T1000 (cell line): ENCODE measurements at regions not wholly inside any gene's neighbourhood (a gene's known extent, or its start where the extent isn't known, plus 50 kb on each side); places are given as distances from the start of the nearest gene placed in this dataset.

Source experiments
- DNase-seq: peaks from one replicate; lab custom pipeline; 2025; ENCODE audit warnings: mixed read lengths; lab: John Stamatoyannopoulos, UW

GRCh38 chr12:16972923-16973770 lies 367.2 kb upstream of the LMO3 start:
- no peak for DNase-seq

GRCh38 chr12:16962889-16963288 lies 356.9 kb upstream of the LMO3 start:
- DNase-seq, result no peak

DNA sequence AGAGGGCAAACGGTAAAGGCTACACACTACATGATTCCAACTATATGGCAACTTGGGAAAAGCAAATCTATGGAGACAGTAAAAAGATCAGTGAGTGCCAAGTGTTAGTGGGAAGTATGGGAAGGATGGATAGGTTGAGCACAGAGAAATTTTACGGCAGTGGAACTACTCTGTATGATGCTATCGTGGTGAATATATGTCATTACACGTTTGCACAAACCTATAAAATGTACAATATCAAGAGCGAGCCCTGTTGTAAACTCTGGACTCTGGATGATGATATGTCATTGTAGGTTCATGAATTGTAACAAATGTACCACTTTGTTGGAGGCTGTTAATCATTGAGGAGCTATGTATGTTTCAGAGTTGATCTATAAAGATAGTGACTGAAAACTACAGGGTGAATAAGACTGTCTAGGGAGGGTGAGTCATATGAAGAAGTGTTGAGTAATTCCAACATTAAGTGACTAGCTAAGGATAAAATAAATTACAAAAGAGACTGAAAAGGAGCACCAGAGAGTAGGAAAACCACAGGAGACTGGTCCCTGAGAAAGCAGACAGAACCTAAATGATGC lies 349.2 kb upstream of the LMO3 start:
- DNase-seq, result peak; percentile 6

DNA sequence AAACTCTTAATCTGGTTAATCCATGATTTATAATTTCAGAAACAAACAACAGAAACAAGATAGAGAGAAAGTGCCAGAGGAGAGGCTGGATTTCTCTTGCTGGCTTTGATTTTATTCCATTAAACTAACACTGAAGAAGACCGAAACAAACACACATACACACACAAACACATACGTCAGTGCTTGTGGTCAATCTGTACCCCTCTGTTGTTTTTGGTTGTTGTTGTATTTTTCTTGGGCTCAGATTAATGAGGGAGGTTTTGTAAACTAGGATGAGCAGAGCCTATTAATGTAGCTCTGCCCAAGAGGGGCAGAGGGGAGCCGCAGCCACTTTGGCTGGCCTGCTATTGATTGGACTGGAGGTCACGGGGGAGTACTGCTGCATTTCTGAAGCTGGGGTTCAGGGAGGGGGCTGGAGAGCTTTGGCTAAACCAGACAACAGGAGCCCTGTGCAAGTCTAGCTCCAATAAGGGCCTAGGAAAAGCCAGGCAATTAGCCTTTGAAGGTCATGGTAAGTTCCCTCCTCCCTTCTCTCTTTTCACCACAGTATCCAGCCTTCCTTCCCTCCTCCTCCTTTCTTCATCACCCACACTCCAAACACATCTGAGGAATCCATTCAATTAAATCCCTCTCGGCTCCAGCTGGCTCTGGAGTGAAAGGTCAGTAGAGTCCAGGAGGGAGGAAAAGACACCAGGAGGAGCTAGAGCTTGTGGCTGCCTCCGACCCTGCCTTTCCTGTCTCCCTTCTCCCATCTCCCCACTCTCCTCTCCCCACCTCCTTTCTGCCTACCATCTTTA lies 344.1 kb upstream of the LMO3 start:
- no peak for DNase-seq

GRCh38 chr12:16949371-16949770 lies 343.4 kb upstream of the LMO3 start:
- DNase-seq, result no peak

DNA sequence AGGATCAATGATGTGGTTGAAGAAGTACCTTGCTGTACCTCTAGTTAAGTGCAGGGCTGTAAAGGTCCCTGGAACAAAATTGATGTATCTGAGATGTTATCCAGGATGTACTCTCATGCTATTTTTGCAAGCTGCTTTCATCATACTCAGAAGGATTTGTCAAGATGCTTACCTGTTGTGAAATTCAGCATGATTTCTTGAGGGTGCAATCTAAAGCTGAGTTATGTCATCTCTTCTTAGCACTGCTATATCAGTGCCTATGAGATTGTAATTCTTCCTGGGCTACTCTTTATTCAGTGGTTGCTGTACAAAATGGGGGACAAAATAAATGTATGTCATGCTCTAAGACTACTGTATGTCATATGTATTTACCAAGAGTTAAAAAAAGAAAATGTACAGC lies 340.7 kb upstream of the LMO3 start:
- no peak for DNase-seq

- DNase-seq, result peak; percentile 35
These were observed 333.9 kb upstream of the LMO3 start for GRCh38 chr12:16939871-16940306.

- no peak for DNase-seq
These were observed 321.3 kb upstream of the LMO3 start for GRCh38 chr12:16927259-16927658.

DNA sequence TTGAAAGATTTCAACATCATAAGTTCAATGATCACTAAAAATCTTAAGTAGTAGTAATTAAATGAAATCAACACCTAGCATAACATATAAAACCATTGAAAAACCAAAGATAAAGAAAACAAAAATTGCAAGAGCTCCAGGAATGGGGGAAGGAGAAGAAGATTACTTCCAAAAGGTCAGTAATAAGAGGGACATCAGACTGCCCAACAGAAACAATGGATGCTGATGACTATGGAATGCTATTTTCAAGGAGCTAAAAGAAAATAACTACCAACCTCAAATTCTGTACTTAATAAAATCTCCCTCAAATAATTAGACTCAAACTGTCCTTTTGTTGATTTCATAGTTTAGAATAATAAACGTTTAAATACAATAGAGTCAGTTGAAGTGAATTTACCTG lies 314.5 kb upstream of the LMO3 start:
- no peak for DNase-seq

GRCh38 chr12:16919551-16919950 lies 313.6 kb upstream of the LMO3 start:
- DNase-seq, result no peak

DNA sequence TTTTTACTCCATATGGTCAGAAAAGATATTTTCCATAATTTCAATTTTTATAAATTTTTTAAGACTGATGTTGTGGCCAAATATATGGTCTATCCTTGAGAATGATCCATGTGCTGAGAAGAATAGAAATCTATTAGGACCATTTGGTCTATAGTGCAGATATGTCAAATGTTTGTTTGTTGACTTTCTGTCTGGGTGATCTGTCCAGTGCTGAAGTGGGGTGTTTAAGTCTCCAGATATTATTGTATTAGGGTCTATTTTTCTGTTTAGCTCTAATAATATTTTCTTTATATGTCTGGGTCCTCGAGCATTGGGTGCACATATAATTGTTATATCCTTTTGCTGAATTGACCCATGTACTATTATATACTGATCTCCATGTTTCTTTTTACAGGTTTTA lies 308.9 kb upstream of the LMO3 start:
- DNase-seq, result no peak

- no peak for DNase-seq
These were observed 308.0 kb upstream of the LMO3 start for GRCh38 chr12:16913832-16914490.

GRCh38 chr12:16901946-16902345 lies 296.0 kb upstream of the LMO3 start:
- no peak for DNase-seq

DNA sequence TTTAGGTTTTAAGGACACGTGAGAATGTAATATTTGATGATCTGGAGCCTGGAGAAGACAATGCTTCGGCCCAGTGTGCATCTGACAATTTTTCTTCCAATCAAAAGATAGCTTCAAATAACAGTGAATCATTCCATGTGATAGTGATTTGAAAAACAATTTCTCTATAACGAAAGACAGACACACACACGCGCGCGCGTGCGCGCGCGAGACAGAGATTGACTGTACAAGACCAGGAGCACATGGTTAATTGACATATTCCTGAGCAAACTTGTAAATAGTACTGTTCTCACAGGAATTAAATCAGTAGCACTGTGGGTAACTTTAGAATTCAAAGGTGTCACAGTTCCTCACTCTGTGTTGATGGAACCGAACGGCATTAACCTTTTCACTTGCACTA lies 287.5 kb upstream of the LMO3 start:
- DNase-seq, result no peak

DNA sequence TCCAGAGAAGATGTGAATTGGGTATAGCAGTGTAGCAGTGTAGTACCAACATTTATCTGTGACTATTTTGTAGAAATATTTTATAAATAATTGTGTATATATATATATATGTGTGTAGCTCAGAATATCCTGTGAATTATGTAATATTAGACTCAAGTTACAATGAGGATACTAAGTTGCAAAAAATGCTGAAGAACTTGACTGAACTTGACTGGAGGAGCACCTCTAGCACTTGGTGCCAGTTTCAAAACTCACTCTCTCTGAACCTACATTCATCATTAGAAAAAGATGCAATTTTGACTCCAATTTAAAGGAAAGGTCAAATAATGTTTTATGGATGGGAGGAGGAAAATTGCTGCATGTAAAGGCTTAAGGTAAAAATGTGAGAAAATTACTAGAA lies 285.7 kb upstream of the LMO3 start:
- DNase-seq, result no peak

GRCh38 chr12:16884819-16885218 lies 278.9 kb upstream of the LMO3 start:
- DNase-seq, result no peak

DNA sequence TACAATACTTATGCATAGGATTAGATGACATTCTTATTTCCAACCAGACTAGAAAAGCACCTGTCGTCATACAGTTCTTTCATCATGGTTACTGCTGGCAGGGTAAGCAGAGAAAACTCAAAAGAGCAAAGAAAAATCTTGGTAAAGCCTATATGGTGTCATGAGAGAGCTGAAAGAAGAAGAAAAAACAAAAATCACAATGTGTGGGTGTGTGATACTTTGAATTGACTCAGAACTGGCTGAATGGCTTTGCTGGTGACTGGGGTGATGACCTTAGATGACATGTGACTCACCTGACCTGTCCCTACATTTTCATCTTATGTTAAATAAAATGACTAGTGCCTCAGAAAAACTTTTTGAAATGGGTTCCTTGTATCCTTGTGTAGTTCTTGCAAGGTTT lies 278.1 kb upstream of the LMO3 start:
- no peak for DNase-seq

GRCh38 chr12:16881986-16882570 lies 276.1 kb upstream of the LMO3 start:
- DNase-seq, result no peak

GRCh38 chr12:16880864-16881285 lies 274.9 kb upstream of the LMO3 start:
- DNase-seq, result no peak

- DNase-seq, result no peak
These were observed 264.9 kb upstream of the LMO3 start for GRCh38 chr12:16870845-16871244.

GRCh38 chr12:16863742-16864141 lies 257.8 kb upstream of the LMO3 start:
- DNase-seq, result no peak

GRCh38 chr12:16857456-16857923 lies 251.5 kb upstream of the LMO3 start:
- DNase-seq, result no peak
